GM12873 (cell line): ENCODE measurements at regions not wholly inside any gene's neighbourhood (a gene's known extent, or its start where the extent isn't known, plus 50 kb on each side); places are given as distances from the start of the nearest gene placed in this dataset.

ENCODE experiments used
- TF ChIP-seq, protein P1 (sequence below): IDR thresholded peaks from 2 replicates; pipeline ENCODE4 v1.5.1; 2012; ENCODE audit warnings: low read depth, mild to moderate bottlenecking, moderate library complexity, low read length, control low read depth; ENCODE audit not compliant: insufficient read depth; ENCODE audit errors: missing control alignments

DNA sequence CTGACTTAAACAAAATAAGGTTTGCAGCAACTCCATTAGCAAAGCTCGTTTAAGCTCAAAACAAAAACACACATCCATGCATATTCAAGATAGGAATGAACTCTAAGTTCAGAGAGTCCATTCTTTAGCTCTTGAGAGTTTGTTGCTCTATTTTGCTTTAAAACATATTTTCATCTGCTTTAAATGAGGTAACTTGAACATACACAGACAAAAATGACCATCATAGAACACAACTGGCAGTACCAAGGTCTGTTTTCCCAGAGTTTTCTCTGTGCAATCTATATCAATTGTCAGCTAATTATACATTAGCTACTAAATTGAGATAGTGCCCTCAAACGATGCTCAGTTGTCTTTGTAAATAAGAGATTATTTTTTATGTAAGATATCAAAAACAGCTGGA, 423.2 kb upstream of the ANO3 start:
- TF ChIP-seq, protein P1, sequence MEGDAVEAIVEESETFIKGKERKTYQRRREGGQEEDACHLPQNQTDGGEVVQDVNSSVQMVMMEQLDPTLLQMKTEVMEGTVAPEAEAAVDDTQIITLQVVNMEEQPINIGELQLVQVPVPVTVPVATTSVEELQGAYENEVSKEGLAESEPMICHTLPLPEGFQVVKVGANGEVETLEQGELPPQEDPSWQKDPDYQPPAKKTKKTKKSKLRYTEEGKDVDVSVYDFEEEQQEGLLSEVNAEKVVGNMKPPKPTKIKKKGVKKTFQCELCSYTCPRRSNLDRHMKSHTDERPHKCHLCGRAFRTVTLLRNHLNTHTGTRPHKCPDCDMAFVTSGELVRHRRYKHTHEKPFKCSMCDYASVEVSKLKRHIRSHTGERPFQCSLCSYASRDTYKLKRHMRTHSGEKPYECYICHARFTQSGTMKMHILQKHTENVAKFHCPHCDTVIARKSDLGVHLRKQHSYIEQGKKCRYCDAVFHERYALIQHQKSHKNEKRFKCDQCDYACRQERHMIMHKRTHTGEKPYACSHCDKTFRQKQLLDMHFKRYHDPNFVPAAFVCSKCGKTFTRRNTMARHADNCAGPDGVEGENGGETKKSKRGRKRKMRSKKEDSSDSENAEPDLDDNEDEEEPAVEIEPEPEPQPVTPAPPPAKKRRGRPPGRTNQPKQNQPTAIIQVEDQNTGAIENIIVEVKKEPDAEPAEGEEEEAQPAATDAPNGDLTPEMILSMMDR = no peak

DNA sequence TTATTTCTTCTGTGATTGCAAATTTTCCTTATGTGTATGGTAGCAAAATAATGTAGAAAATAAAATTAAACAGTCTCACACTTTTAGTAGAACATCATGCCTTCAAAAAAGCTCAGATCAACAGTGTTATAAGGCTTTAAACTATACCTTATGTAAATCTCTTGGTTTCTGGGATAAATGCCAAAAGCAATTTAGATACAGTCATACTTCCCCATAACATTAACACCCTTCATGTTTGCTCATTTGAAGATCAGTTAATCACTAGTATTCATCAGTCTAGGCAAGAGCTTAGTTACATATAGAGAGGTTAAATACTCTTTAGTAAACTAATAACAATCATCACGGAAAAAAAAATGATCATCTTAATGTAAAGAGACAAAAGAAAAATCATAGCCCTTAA, 421.8 kb upstream of the ANO3 start:
- TF ChIP-seq, protein P1 = no peak

DNA sequence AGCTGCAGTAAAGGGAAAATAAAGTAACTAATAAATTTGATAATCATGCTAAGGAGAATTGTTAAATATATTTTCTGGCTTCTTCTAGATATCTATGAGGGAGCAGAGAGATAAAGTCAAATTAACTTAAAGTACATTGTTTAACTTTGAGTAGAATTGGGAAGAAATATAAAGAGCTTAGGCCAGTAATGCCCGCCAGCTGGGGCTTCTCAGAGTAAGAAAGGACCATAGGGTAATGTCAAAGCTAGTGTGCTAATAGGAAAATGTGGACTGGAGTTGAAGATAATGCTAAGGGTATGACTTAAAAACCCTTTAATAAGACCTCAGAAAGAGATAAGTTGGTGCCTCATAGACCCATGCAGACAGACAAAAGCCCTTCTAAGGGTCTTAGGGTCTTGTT, 411.6 kb upstream of the ANO3 start:
- TF ChIP-seq, protein P1 = no peak

DNA sequence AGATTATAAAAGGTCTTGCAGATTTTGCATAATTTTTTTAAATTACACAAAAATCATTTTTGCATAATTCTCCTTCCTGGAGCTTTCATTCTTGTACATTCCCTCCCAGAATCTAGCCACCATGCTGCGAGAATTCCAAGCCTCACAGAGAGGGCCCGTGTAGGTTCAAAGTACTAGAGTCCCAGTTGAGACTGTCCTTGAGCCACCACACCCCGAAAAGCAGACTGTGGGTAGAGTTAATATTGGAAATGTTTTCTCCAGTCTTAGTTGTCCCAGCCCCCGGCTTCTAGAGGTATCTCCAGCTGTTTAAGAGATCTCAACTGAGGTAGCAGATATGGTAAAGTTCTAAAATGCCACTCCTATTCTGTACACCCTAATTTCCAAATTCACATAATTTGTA, 407.3 kb upstream of the ANO3 start:
- TF ChIP-seq, protein P1 = no peak

DNA sequence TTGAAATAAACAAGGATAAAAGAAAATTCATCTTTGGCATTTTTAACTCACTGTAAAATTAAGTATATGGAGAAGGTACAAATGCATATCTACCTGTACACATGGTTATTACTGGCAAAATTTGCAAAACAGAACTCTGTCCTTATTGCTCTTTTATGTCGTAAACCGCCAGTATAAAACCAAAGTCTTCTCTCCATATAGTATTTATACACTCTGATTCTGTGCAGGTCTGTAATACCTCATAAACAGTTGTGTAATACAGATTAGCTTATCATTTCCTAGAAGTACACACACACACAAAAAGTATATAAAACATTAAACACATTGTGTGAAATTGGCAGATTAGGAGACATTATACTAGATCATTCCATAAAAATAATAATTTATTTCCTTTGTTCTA, 406.6 kb upstream of the ANO3 start:
- TF ChIP-seq, protein P1 = no peak

DNA sequence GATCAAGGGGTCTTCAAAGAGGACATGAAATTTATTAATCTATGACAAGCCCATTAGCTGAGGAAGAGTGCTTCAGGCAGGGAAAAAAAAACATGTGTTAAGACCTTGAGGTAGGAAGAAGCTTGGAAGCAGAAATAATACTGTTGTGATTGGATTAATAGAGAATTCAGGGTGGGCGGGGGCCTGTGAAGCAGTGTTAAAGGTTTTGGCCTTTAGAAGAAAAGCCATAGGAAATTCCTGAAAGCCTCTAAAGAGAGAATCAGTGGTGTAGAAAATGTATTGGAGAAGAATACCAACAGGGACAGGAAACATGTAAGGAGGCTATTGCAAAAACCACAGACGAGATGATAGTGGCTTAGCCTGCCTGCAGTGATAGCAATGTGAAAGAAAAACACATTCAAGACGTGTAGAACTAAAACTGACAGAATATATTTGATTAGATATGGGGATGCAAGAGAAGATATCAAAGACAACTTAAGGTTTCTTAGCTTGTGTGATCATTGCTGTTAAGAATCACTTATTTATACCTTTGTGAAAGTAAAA, 404.4 kb upstream of the ANO3 start:
- TF ChIP-seq, protein P1 = no peak

DNA sequence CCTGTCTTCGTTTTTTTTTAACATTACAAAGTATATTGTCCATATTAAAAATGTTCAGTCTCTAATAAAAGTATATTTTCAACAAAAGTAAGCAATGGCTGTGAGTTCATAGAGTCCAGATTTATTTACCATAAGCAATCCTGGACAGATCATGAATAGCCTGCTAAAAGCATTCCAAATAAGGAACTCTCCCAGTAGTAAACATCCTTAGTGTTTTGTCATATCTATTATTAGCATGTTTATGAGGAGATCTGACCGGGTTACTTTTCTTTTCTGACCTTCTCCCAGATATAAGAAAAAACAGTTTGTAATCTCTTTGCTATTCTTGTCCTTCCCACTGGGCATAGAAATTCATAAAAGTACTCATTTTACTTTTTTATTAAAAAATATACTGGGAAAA, 403.9 kb upstream of the ANO3 start:
- TF ChIP-seq, protein P1 = no peak
